Naive B cell (primary cell): ENCODE measurements at regions not wholly inside any gene's neighbourhood (a gene's known extent, or its start where the extent isn't known, plus 50 kb on each side); places are given as distances from the start of the nearest gene placed in this dataset.
A peak's percentile ranks its signal among the peaks of the same experiment; 100 is the strongest.
"Not testable (repeated sequence)": the region's sequence is repeated elsewhere in the genome, so short reads cannot be mapped to it uniquely, and the experiment has no call there.

Source experiments
- ATAC-seq, 2 donors: fragments of 150-1000 bp; cut with Tn5 transposase; 2 replicates each; pipeline ENCODE4 v1.10.0; 2021; ENCODE audit warnings: low read depth in 2 of 2, mild to moderate bottlenecking in 2 of 2, moderate library complexity in 2 of 2
- DNase-seq: peaks from one replicate; pipeline ENCODE4 v3.0.0; 2022
- H3K27ac Mint-ChIP-seq, 6 donors: one replicate each; pipeline ENCODE4 v1.8.0; 2020 to 2022; ENCODE audit warnings: mild to moderate bottlenecking in 6 of 6, mixed read lengths in 6 of 6, moderate library complexity in 5 of 6, inconsistent platforms in 2 of 6
- H3K27me3 Mint-ChIP-seq, 3 donors: one replicate each; pipeline ENCODE4 v1.8.0; 2021 to 2022; ENCODE audit warnings: mixed read lengths in 3 of 3, mild to moderate bottlenecking in 1 of 3
- H3K36me3 Mint-ChIP-seq, 2 donors: one replicate each; pipeline ENCODE4 v1.8.0; 2020 to 2022; ENCODE audit warnings: mixed read lengths in 2 of 2, inconsistent platforms in 1 of 2, mild to moderate bottlenecking in 1 of 2
- H3K4me1 Mint-ChIP-seq, 3 donors: one replicate each; pipeline ENCODE4 v1.8.0; 2020 to 2022; ENCODE audit warnings: mixed read lengths in 3 of 3, inconsistent platforms in 1 of 3, mild to moderate bottlenecking in 1 of 3, moderate library complexity in 1 of 3
- H3K4me3 Mint-ChIP-seq, 8 donors: one replicate each; pipeline ENCODE4 v1.8.0; 2020 to 2022; ENCODE audit warnings: mild to moderate bottlenecking in 8 of 8, mixed read lengths in 8 of 8, moderate library complexity in 8 of 8, inconsistent platforms in 2 of 8
- H3K9me3 Mint-ChIP-seq, 7 donors: one replicate each; pipeline ENCODE4 v1.8.0; 2020 to 2022; ENCODE audit warnings: mixed read lengths in 7 of 7, mild to moderate bottlenecking in 5 of 7, inconsistent platforms in 2 of 7, moderate library complexity in 1 of 7

DNA sequence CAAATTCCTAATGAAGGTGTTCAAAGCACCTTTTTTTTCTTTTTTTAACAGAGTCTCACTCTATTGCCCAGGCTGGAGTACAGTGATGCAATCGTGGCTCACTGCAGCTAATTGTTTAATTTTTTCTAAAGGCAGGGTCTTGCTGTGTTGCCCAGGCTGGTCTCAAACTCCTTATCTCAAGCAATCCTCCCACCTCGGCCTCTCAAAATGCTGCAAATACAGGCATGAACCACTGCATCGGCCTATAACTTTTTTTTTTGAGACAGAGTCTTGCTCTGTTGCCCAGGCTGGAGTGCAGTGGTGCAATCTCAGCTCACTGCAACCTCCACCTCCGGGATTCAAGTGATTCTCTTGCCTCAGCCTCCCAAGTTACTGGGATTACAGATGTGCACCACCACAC, 113.9 kb upstream of the CXADR start:
- H3K27ac Mint-ChIP-seq, H3K27me3 Mint-ChIP-seq, H3K4me1 Mint-ChIP-seq, DNase-seq, ATAC-seq, H3K9me3 Mint-ChIP-seq, H3K4me3 Mint-ChIP-seq, H3K36me3 Mint-ChIP-seq: not testable (repeated sequence)

- H3K36me3 Mint-ChIP-seq: no peaks in the 10 kb centered on the region
- H3K9me3 Mint-ChIP-seq: peaks cover 0 to 18% (median 5%) of the 10 kb centered on the region in 7 donors
- H3K4me3 Mint-ChIP-seq: no peak overlapping the region
- no peak for DNase-seq
- ATAC-seq: no peak
- no peak overlapping the region for H3K27ac Mint-ChIP-seq
- no peaks in the 10 kb centered on the region for H3K4me1 Mint-ChIP-seq
- H3K27me3 Mint-ChIP-seq: no peaks in the 10 kb centered on the region
Observed at GRCh38 chr21:17402937-17403336, 109.9 kb upstream of the CXADR start.

- no peak overlapping the region for H3K27ac Mint-ChIP-seq
- peaks cover 0 to 18% (median 5%) of the 10 kb centered on the region in 7 donors for H3K9me3 Mint-ChIP-seq
- H3K4me1 Mint-ChIP-seq: no peaks in the 10 kb centered on the region
- no peaks in the 10 kb centered on the region for H3K27me3 Mint-ChIP-seq
- no peak overlapping the region for H3K4me3 Mint-ChIP-seq
- ATAC-seq (no peak), DNase-seq (no peak)
- no peaks in the 10 kb centered on the region for H3K36me3 Mint-ChIP-seq
Observed at GRCh38 chr21:17406202-17406601, 106.6 kb upstream of the CXADR start.

DNA sequence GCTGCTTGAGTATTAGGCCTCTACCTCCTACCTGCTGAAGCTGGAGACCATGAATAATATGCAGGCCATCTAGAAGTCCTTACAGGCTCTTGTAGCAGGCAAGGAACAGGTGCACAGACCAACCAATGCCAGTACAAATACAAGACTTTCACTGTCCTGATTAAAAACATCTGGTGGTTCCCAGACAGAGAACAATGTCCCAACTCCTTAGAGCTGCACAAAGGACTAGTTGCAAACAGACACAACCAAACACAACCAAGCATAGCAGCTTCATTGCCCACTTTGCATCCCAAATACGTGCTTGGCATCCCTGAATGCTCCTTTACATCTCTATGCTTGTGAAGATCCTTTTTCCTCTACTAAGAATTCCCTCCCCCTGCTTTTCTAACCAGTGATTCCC, 98.1 kb upstream of the CXADR start:
- peaks cover 0 to 13% (median 0%) of the 10 kb centered on the region in 3 donors for H3K27me3 Mint-ChIP-seq
- H3K4me1 Mint-ChIP-seq: no peaks in the 10 kb centered on the region
- ATAC-seq (no peak), DNase-seq (no peak)
- no peak overlapping the region for H3K4me3 Mint-ChIP-seq
- H3K27ac Mint-ChIP-seq: no peak overlapping the region
- peaks cover 0 to 6% (median 0%) of the 10 kb centered on the region in 7 donors for H3K9me3 Mint-ChIP-seq
- no peaks in the 10 kb centered on the region for H3K36me3 Mint-ChIP-seq

DNA sequence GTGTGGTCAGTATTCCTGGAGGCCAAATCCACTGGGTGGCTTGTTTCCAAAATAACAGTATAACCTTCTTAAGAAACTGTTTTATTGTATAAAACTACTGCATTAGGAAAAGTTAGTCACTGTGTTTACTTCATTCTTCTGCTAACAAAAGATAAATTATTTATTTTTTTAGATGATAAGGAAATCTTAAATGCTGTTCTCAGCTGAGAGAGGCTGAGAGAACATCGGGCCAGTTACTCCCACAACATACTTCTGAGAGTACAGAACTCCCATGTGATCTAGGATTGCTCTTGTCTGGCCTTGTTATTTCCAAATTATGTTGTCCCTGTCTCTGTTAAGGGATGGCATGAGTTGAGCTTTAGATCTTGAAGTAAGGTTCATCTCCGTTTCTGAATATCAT, 96.7 kb upstream of the CXADR start:
- DNase-seq: no peak
- Mint-ChIP-seq H3K4me1 (no peaks in the 10 kb centered on the region), H3K4me3 (no peak overlapping the region), H3K27ac (no peak overlapping the region), H3K36me3 (no peaks in the 10 kb centered on the region), H3K9me3 (peaks cover 0 to 6% (median 0%) of the 10 kb centered on the region in 7 donors), H3K27me3 (peaks cover 0 to 13% (median 0%) of the 10 kb centered on the region in 3 donors)
- no peak for ATAC-seq

- no peak overlapping the region for H3K27ac Mint-ChIP-seq
Observed at GRCh38 chr21:17422931-17423330, 89.9 kb upstream of the CXADR start.

GRCh38 chr21:17427157-17427556, 85.7 kb upstream of the CXADR start:
- H3K4me3 Mint-ChIP-seq: no peak overlapping the region
- H3K27ac Mint-ChIP-seq: no peak overlapping the region
- H3K27me3 Mint-ChIP-seq: peaks cover 0 to 7% (median 7%) of the 10 kb centered on the region in 3 donors
- DNase-seq (no peak), ATAC-seq (no peak)
- H3K9me3 Mint-ChIP-seq: peaks cover 2 to 15% (median 7%) of the 10 kb centered on the region in 7 donors
- H3K4me1 Mint-ChIP-seq: peaks cover 0 to 1% (median 0%) of the 10 kb centered on the region in 3 donors
- no peaks in the 10 kb centered on the region for H3K36me3 Mint-ChIP-seq

More at GRCh38 chr21:17422931-17423330, 89.9 kb upstream of the CXADR start:
- H3K27me3 Mint-ChIP-seq: peaks cover 0 to 7% (median 4%) of the 10 kb centered on the region in 3 donors
- H3K36me3 Mint-ChIP-seq: no peaks in the 10 kb centered on the region
- H3K4me1 Mint-ChIP-seq: no peaks in the 10 kb centered on the region
- no peak overlapping the region for H3K4me3 Mint-ChIP-seq
- peaks cover 0 to 8% (median 5%) of the 10 kb centered on the region in 7 donors for H3K9me3 Mint-ChIP-seq
- ATAC-seq: no peak
- no peak for DNase-seq

GRCh38 chr21:17427831-17428483, 84.9 kb upstream of the CXADR start:
- Mint-ChIP-seq H3K36me3 (no peaks in the 10 kb centered on the region), H3K4me1 (peaks cover 0 to 1% (median 0%) of the 10 kb centered on the region in 3 donors), H3K4me3 (no peak overlapping the region), H3K9me3 (peaks cover 2 to 16% (median 7%) of the 10 kb centered on the region in 7 donors), H3K27me3 (peaks cover 0 to 7% (median 4%) of the 10 kb centered on the region in 3 donors), H3K27ac (no peak overlapping the region)
- DNase-seq: no peak
- ATAC-seq: peak in 1 of 2 donors; percentile 40

- no peak for ATAC-seq
- DNase-seq: no peak
- Mint-ChIP-seq H3K27me3 (peaks cover 0 to 7% (median 4%) of the 10 kb centered on the region in 3 donors), H3K4me3 (no peak overlapping the region), H3K9me3 (peaks cover 2 to 16% (median 7%) of the 10 kb centered on the region in 7 donors), H3K36me3 (no peaks in the 10 kb centered on the region), H3K27ac (no peak overlapping the region), H3K4me1 (peaks cover 0 to 1% (median 0%) of the 10 kb centered on the region in 3 donors)
Observed at GRCh38 chr21:17428484-17428869, 84.4 kb upstream of the CXADR start.

DNA sequence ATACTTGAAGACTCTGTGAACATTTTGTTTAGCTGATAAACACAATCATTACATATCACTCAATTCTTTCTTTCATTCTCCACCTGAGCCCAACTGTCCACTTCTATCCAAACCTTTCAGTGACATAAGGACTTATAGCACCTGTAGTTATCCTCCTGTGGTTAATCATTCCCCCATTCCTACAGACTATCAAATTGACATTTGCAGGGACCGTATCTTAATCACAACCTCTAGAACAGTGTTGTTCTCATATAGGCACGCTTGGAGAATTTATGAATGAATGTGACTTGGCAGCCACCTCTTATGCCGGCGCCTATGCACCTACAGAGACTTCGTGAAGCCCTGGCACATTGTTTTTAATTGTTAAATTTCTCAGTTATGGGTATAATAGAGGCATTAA, 83.9 kb upstream of the CXADR start:
- DNase-seq: no peak
- peaks cover 0 to 1% (median 0%) of the 10 kb centered on the region in 3 donors for H3K4me1 Mint-ChIP-seq
- H3K36me3 Mint-ChIP-seq: no peaks in the 10 kb centered on the region
- peak overlapping the region in 1 of 6 donors; percentile 46 for H3K27ac Mint-ChIP-seq
- peaks cover 2 to 16% (median 7%) of the 10 kb centered on the region in 7 donors for H3K9me3 Mint-ChIP-seq
- H3K27me3 Mint-ChIP-seq: peaks cover 0 to 7% (median 4%) of the 10 kb centered on the region in 3 donors
- no peak for ATAC-seq
- H3K4me3 Mint-ChIP-seq: no peak overlapping the region

GRCh38 chr21:17429936-17430335, 82.9 kb upstream of the CXADR start:
- peaks cover 2 to 11% (median 7%) of the 10 kb centered on the region in 7 donors for H3K9me3 Mint-ChIP-seq
- peaks cover 0 to 1% (median 0%) of the 10 kb centered on the region in 3 donors for H3K4me1 Mint-ChIP-seq
- DNase-seq (no peak), ATAC-seq (no peak)
- H3K4me3 Mint-ChIP-seq: no peak overlapping the region
- peaks cover 0 to 7% (median 4%) of the 10 kb centered on the region in 3 donors for H3K27me3 Mint-ChIP-seq
- H3K36me3 Mint-ChIP-seq: no peaks in the 10 kb centered on the region
- no peak overlapping the region for H3K27ac Mint-ChIP-seq

GRCh38 chr21:17432732-17433057, 80.1 kb upstream of the CXADR start:
- Mint-ChIP-seq H3K9me3 (peaks cover 0 to 8% (median 4%) of the 10 kb centered on the region in 7 donors), H3K27me3 (peaks cover 0 to 4% (median 0%) of the 10 kb centered on the region in 3 donors), H3K36me3 (no peaks in the 10 kb centered on the region), H3K27ac (no peak overlapping the region), H3K4me1 (peaks cover 0 to 1% (median 0%) of the 10 kb centered on the region in 3 donors), H3K4me3 (no peak overlapping the region)
- ATAC-seq: no peak
- no peak for DNase-seq

- Mint-ChIP-seq H3K36me3 (no peaks in the 10 kb centered on the region), H3K9me3 (peaks cover 0 to 8% (median 3%) of the 10 kb centered on the region in 7 donors), H3K27ac (no peak overlapping the region), H3K27me3 (peaks cover 0 to 4% (median 0%) of the 10 kb centered on the region in 3 donors), H3K4me3 (no peak overlapping the region), H3K4me1 (peaks cover 0 to 1% (median 0%) of the 10 kb centered on the region in 3 donors)
- ATAC-seq (no peak), DNase-seq (no peak)
Observed at GRCh38 chr21:17433730-17434129, 79.1 kb upstream of the CXADR start.
